GM19455 (cell line): ENCODE measurements at regions not wholly inside any gene's neighbourhood (a gene's known extent, or its start where the extent isn't known, plus 50 kb on each side); places are given as distances from the start of the nearest gene placed in this dataset.
"Not testable (repeated sequence)": the region's sequence is repeated elsewhere in the genome, so short reads cannot be mapped to it uniquely, and the experiment has no call there.

Experiments
- ATAC-seq: cut with Tn5 transposase; IDR thresholded peaks from one replicate; pipeline ENCODE4 v1.9.1; 2021; ENCODE audit not compliant: unreplicated experiment

DNA sequence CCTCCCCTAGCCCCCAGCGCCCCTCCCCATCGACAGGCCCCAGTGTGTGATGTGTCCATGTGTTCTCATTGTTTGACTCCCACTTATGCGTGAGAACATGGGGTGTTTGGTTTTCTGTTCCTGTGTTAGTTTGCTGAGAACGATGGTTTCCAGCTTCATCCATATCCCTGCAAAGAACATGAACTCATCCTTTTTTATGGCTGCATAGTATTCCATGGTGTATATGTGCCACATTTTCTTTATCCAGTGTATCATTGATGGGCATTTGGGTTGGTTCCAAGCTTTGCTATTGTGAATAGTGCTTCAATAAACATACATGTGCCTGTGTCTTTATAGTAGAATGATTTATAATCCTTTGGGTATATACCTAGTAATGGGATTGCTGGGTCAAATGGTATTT is 107.6 kb upstream of the ADGRG2 start:
- ATAC-seq, result not testable (repeated sequence)

GRCh38 chrX:19237901-19238300 is 105.8 kb upstream of the PDHA1 start:
- ATAC-seq, result no peak

DNA sequence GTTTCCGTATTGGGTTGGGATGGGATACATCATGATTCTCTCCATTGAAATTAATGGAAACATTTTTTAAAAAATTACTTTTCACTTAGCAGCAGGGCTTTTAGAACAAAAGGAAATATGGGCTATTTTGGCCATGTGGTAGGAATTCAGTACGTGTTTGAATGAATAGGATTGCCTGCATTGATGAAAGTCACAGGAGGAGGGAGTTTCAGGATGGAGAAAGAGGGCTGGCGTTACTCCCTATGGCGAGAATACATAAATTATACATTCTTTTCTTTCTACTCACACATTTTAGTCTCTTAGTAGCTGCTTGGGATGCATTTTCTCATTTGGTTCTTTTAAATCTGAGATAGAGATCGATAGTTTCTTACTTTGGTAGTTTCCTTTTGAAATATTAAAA is 100.3 kb upstream of the PDHA1 start:
- no peak for ATAC-seq

DNA sequence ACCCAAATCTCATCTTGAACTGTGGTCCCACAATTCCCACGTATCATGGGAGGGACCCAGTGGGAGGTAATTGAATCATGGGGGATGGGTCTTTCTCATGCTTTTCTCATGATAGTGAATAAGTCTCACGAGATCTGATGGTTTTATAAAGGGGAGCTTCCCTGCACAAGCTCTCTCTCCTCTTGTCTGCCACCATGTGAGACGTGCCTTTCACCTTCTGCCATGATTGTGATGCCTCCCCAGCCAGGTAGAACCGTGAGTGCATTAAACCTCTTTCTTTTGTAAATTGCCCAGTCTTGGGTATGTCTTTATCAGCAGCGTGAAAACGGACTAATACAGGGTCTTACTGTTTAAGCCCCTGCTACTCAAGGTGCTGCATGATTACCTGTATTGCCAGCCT is 98.8 kb upstream of the PDHA1 start:
- ATAC-seq, result not testable (repeated sequence)

GRCh38 chrX:19245711-19246269 is 97.9 kb upstream of the PDHA1 start:
- no peak for ATAC-seq

- ATAC-seq, result no peak
These were observed 86.7 kb upstream of the PDHA1 start for GRCh38 chrX:19256986-19257385.

DNA sequence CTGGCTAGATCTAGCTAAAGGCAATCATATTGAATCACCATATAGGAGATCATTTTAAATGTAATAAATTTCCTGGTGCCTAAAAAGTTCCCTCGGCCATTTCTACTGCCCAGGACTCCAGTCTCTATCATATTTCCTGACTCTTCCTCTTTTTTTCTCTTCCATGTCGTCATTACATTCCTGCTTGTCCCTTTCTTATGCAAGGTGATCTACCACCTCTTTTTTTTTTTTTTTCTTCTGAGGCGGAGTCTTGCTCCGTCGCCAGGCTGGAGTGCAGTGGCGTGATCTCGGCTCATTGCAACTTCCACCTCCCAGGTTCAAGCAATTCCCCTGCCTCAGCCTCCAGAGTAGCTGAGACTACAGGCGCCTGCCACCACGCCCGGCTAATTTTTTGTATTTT is 82.7 kb upstream of the PDHA1 start:
- not testable (repeated sequence) for ATAC-seq

DNA sequence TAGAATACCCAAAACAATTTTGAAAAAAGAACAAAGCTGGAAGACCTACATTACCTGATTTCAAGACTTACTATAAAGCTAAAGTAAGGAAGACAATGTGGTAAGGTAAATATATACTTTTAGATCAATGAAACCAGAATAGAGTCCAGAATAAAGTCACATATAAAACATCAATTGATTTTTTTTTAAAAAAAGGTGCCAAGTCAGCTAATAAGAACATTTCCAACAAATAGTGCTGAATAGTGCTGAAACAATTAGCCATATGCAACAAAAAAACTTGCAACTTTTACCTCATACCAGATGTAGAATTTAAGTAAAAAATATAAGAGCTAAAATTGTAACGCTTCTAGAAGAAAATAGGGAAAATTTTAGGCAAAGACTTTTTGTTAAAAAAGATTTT is 73.0 kb upstream of the PDHA1 start:
- ATAC-seq, result no peak

GRCh38 chrX:19272452-19272851 is 71.3 kb upstream of the PDHA1 start:
- no peak for ATAC-seq

DNA sequence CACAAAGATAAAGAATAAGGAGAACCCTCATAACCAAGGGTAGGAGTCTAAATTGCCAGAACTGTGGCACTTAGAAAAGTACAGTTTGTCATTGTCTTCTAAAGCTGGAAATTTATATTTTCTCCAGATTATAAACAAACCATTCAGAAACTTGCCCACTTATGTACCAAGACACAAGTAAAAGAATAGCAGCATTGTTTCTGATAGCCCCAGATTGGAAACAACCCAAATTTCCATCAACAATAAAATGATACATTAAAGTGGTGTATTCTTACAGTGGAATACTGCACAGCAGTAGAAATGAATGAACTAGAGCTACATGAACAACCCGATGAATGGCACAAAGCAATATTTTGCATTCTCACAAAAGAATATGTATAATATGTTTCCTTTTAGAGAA is 63.1 kb upstream of the PDHA1 start:
- ATAC-seq, result no peak

- ATAC-seq, result no peak
These were observed 62.5 kb upstream of the PDHA1 start for GRCh38 chrX:19281256-19281655.

DNA sequence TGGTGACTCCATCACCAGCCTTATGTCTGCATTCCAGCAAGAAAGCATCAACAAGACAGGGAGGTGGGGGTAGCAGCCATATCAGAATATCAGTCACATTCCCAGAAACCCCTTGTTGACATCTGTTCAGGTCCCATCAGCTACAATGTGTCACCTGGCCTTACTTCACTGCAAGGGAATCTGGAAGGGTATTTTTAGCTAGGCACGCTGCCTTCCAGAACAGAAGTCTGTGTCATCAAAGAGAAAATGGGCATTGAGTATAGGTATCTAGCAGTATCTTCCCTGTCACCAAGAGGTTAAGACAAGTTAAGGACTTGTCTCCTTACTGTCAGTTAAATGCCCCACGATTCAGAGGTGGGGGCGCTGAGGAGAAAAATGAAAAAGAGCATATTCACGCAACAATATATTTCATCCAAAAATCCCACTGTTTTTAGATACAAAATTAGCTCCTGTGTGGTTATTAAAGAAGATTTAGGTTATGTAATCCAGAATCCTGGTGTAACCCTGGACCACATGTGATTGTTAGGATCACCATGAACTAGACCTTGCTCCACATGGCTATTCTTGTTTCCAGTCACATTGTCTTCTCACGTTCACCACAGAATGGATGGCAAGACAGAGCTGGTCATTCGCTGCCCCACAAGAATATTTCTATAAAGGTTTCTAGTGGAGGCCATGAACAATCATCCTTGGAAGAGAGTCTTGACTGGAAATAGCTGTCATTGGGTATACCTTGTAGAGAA is 60.0 kb upstream of the PDHA1 start:
- ATAC-seq, result no peak

GRCh38 chrX:19285857-19286256 is 57.9 kb upstream of the PDHA1 start:
- no peak for ATAC-seq

DNA sequence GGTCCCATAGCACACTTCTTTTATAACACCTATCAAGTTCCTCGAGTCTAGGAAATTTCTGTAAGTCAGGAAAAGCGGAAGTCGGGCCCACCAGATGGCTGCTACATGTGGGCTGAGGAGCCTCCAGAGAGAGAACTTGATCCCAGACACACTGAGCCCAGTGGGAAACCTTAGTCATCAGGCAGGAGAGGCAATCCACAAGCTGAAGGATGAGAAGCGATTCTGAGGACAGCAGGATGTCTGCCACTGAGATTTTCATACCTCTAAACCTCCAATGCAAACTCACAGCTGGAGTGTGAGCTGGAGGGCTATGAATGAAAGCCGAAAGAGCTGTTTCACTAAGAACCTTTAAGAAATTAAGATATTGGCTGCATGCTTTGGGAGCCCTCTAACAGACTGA is 52.6 kb upstream of the PDHA1 start:
- no peak for ATAC-seq

DNA sequence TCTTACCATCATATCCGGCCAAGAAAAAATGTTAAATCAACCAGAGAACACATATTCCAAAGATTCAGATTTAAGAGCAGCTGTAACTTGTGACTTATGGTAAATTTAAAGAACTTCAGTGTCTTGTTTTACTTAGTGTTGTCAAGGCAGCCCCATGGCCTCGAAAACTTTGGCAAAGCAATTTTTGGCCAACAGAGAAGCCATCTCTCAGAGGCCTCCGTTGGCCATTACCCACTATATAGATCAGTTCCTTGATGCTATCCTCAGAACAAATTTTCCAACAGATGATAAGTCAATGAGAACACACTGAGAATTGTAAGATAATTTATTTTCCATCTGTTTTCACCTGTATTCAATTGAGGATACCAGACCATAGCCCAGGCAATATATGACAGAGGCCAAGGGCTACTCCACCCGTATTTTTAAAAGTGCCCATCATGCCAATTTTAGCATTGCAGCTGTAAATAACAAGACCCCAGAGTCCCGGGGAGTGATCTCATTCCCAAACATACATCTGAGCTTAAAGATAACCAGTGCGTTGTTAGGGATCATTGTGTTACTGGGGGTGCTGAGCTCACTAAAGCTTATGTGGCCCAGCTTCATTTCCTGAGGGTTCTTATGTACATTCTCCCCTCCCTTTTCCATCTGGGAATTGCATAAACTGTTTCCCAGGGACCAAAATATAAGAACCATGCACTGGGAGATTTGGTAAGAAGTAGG is 50.0 kb upstream of the PDHA1 start:
- ATAC-seq, result no peak
